BJ (cell line): ENCODE measurements at regions not wholly inside any gene's neighbourhood (a gene's known extent, or its start where the extent isn't known, plus 50 kb on each side); places are given as distances from the start of the nearest gene placed in this dataset.

Experiments
- CTCF ChIA-PET: fragments of 350-600 bp; formaldehyde crosslinking; extraction: SDS; loops from one replicate; lab custom pipeline; 2021; ENCODE audit warnings: antibody characterized with exemption, inconsistent platforms; lab: Yijun Ruan, JAX
- POLR2A ChIA-PET: fragments of 300-600 bp; sonication (Branson Sonifier 250); formaldehyde crosslinking; extraction: SDS; loops from one replicate; lab custom pipeline; 2021; ENCODE audit warnings: antibody characterized with exemption; lab: Charles Lee
- DNase-seq: peaks from one replicate; pipeline ENCODE4 v3.0.0-alpha.2; 2011; ENCODE audit warnings: low read depth
- H3K27me3 ChIP-seq: 2 replicates; pipeline ENCODE4 v1.6.0; 2011; ENCODE audit warnings: low read length; ENCODE audit not compliant: control insufficient read depth, insufficient read depth
- H3K36me3 ChIP-seq: 2 replicates; pipeline ENCODE4 v1.5.1; 2011; ENCODE audit warnings: low read length; ENCODE audit not compliant: control insufficient read depth, insufficient read depth
- H3K4me3 ChIP-seq: 2 replicates; pipeline ENCODE4 v1.5.1; 2011; ENCODE audit warnings: low read depth, mild to moderate bottlenecking, control low read depth, low read length
- CTCF ChIP-seq: IDR thresholded peaks from 2 replicates; pipeline ENCODE4 v1.5.1; 2011; ENCODE audit warnings: low read depth, mild to moderate bottlenecking, control low read depth, inconsistent platforms, low read length, moderate library complexity; ENCODE audit not compliant: insufficient read depth

- Histone ChIP-seq H3K4me3 (no peak overlapping the region), H3K27me3 (no peaks in the 10 kb centered on the region), H3K36me3 (no peaks in the 10 kb centered on the region)
- ChIA-PET POLR2A (no interaction called here), CTCF (interaction anchor here (0.6 kb wide), 1 partner anchor 224 kb away, joined by 4 read pairs; no protein-coding TSS in a partner anchor)
- no peak for DNase-seq
- TF ChIP-seq CTCF = no peak
Measured at GRCh38 chr5:72649449-72649848, 142.2 kb upstream of the ZNF366 start.

DNA sequence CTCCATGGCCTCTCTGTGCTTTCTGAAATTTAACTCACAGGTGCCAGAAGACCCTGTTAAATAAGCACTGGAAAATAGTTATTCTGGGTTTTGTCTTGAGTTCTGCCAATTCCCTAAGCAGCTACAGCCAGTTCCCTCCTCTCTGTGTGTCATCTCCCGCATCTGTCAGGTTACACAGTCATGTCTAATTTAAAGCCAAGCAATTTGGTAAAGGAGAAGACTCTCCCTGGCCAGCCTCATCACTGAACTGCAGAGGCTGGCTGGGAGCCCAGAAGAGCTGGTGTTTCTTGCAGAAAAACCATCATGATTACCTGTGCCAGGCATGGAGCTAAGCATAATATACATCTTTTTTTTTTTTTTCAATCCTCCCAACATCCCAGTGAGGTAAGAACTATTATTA, 141.3 kb upstream of the ZNF366 start:
- TF ChIP-seq CTCF = no peak
- CTCF ChIA-PET = interaction anchor here (0.9 kb wide), 1 partner anchor 20 kb away, joined by 3 read pairs; no protein-coding TSS in a partner anchor
- Histone ChIP-seq H3K27me3 (no peaks in the 10 kb centered on the region), H3K36me3 (no peaks in the 10 kb centered on the region), H3K4me3 (no peak overlapping the region)
- POLR2A ChIA-PET = no interaction called here
- DNase-seq = no peak

DNA sequence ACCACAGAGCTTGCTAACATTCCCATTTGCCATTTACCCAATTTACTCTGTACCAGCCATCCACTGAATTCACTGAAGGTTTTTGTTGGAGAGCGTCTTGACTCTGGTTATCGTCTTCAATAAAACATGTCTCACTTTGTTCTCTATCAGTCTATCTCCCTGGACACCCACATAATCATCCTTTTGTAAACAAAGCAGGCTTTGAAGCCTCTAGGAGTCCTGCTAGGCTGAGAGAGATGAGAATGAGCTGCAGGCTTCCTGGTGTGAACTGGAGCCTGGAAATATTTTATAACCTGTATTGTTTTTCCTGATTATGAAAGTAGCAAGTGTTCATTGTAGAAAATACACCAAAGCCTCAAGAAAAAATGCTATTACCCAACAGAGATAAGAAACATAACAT, 140.6 kb upstream of the ZNF366 start:
- no peak for DNase-seq
- ChIA-PET CTCF (no interaction called here), POLR2A (no interaction called here)
- no peaks in the 10 kb centered on the region for H3K36me3 ChIP-seq
- no peak for TF ChIP-seq CTCF
- H3K4me3 ChIP-seq = no peak overlapping the region
- H3K27me3 ChIP-seq = no peaks in the 10 kb centered on the region

GRCh38 chr5:72646246-72646866, 139.1 kb upstream of the ZNF366 start:
- CTCF ChIA-PET = interaction anchor here (1.6 kb wide), 1 partner anchor 38 kb away, joined by 3 read pairs; no protein-coding TSS in a partner anchor
- H3K27me3 ChIP-seq = no peaks in the 10 kb centered on the region

More at GRCh38 chr5:72646246-72646866, 139.1 kb upstream of the ZNF366 start:
- no peak for TF ChIP-seq CTCF
- no peaks in the 10 kb centered on the region for H3K36me3 ChIP-seq
- POLR2A ChIA-PET = no interaction called here
- no peak overlapping the region for H3K4me3 ChIP-seq
- no peak for DNase-seq
